Stimulated activated naive CD8-positive, alpha-beta T cell treated with anti-CD3 and anti-CD28 coated beads, Interleukin-15, Interleukin-2, amounts not matched to agents 100 U/mL and 50 U/mL, for 24 hours (primary cell): ENCODE measurements at regions not wholly inside any gene's neighbourhood (a gene's known extent, or its start where the extent isn't known, plus 50 kb on each side); places are given as distances from the start of the nearest gene placed in this dataset.

Experiments used
- ATAC-seq: fragments of 150-1000 bp; cut with Tn5 transposase; one replicate; pipeline ENCODE4 v1.10.0; 2021
- DNase-seq: peaks from one replicate; pipeline ENCODE4 v3.0.0; 2021

GRCh38 chr10:83663918-83664317, 475.4 kb upstream of the GHITM start:
- ATAC-seq, result no peak

GRCh38 chr10:83666762-83667161, 472.5 kb upstream of the GHITM start:
- DNase-seq, result no peak
- ATAC-seq, result no peak

More at GRCh38 chr10:83663918-83664317, 475.4 kb upstream of the GHITM start:
- no peak for DNase-seq

- DNase-seq (no peak), ATAC-seq (no peak)
These were observed 471.7 kb upstream of the GHITM start for GRCh38 chr10:83667594-83667993.

- ATAC-seq, result no peak
- no peak for DNase-seq
These were observed 466.0 kb upstream of the GHITM start for GRCh38 chr10:83673316-83673715.

- ATAC-seq, result no peak
- DNase-seq, result no peak
These were observed 461.5 kb upstream of the GHITM start for GRCh38 chr10:83677795-83678194.

GRCh38 chr10:83678850-83679249, 460.5 kb upstream of the GHITM start:
- no peak for DNase-seq
- no peak for ATAC-seq

GRCh38 chr10:83680470-83680891, 458.8 kb upstream of the GHITM start:
- ATAC-seq (peak; percentile 89), DNase-seq (peak; percentile 8)

- no peak for DNase-seq
- no peak for ATAC-seq
These were observed 456.9 kb upstream of the GHITM start for GRCh38 chr10:83682414-83682813.

- ATAC-seq (no peak), DNase-seq (no peak)
These were observed 453.9 kb upstream of the GHITM start for GRCh38 chr10:83685458-83685857.

GRCh38 chr10:83691791-83692596, 447.3 kb upstream of the GHITM start:
- ATAC-seq (no peak), DNase-seq (no peak)

GRCh38 chr10:83698899-83699298, 440.4 kb upstream of the GHITM start:
- no peak for ATAC-seq
- DNase-seq, result no peak

- DNase-seq (no peak), ATAC-seq (no peak)
These were observed 437.5 kb upstream of the GHITM start for GRCh38 chr10:83701799-83702198.

GRCh38 chr10:83702731-83703130, 436.6 kb upstream of the GHITM start:
- DNase-seq (no peak), ATAC-seq (no peak)

GRCh38 chr10:83706120-83706519, 433.2 kb upstream of the GHITM start:
- no peak for DNase-seq
- no peak for ATAC-seq

- no peak for ATAC-seq
- no peak for DNase-seq
These were observed 432.2 kb upstream of the GHITM start for GRCh38 chr10:83706952-83707582.

GRCh38 chr10:83713423-83713822, 425.9 kb upstream of the GHITM start:
- no peak for ATAC-seq
- DNase-seq, result no peak

GRCh38 chr10:83723080-83723479, 416.2 kb upstream of the GHITM start:
- DNase-seq (no peak), ATAC-seq (no peak)

- DNase-seq (no peak), ATAC-seq (no peak)
These were observed 414.7 kb upstream of the GHITM start for GRCh38 chr10:83724471-83725241.

- no peak for ATAC-seq
These were observed 413.7 kb upstream of the GHITM start for GRCh38 chr10:83725567-83725966.

GRCh38 chr10:83734278-83734677, 405.0 kb upstream of the GHITM start:
- ATAC-seq (no peak), DNase-seq (no peak)

More at GRCh38 chr10:83725567-83725966, 413.7 kb upstream of the GHITM start:
- DNase-seq, result no peak

GRCh38 chr10:83736008-83736407, 403.3 kb upstream of the GHITM start:
- ATAC-seq (no peak), DNase-seq (no peak)

GRCh38 chr10:83750604-83751003, 388.7 kb upstream of the GHITM start:
- ATAC-seq, result no peak
- DNase-seq, result no peak

GRCh38 chr10:83753490-83753889, 385.8 kb upstream of the GHITM start:
- DNase-seq (no peak), ATAC-seq (no peak)
